ENCODE measurements at regions not wholly inside any gene's neighbourhood (a gene's known extent, or its start where the extent isn't known, plus 50 kb on each side); places are given as distances from the start of the nearest gene placed in this dataset.

DNA sequence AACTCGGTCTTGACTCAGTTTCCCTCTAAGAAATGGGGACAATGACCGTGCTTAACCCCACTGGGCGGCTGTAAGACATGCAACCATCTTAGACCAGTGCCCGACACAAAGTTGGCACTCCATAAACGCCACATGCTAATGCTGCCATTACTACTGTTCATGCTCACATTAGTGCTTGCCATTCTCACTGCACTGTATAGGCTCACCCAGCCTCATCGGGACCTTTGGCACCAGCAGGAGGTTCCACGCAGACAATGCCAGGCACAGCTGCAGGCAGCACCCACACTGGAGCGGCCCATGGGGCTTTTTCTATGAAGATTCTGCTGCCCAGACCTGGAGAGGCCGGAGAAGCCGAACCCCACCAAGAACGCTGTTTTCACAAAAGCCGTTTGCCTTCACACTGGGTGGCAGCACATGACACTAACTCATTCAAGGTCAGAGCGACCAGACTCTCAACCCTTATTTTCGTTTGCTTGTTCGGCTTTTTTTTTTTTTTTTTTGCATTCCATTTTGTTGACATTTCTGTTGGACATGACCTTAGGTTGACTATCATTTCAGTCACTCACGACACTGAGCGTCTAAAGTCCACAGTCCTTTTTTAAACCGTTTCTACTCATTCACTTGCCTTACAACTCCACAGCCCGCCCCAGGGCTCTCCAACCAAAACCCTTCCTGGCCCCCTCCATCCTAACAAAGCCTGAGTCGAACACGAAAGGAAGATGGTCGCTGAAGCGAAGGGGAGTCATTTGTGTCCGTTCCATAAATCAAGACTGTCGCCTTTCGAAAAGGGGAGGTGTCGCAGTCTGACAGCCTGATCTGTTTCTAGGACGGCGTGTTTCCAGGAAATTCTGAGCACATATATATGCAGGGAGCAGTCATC lies 124.4 kb upstream of the RNF32 start (continued):
- TF ChIP-seq GTF3A (CRISPR knock-in tag; conservative IDR thresholded peaks at IDR 0.05) (no peak), RELA (CRISPR knock-in tag; IDR thresholded peaks at IDR 0.05) (no peak), ZNF543 (CRISPR knock-in tag; IDR thresholded peaks at IDR 0.05) (no peak), ZNF460 (CRISPR knock-in tag; IDR thresholded peaks at IDR 0.05; ENCODE audit: borderline replicate concordance) (no peak), ZNF260 (CRISPR knock-in tag; IDR thresholded peaks at IDR 0.05; ENCODE audit: borderline replicate concordance, low read depth) (no peak), RBFOX2 (IDR thresholded peaks at IDR 0.05; ENCODE audit: low read depth, low read length) (peak; percentile 52; the same call in 1 of the 2 replicates), POLR2G (IDR thresholded peaks at IDR 0.05; ENCODE audit: low read depth, low read length) (peak; percentile 64), RAD21 (CRISPR knock-in tag; IDR thresholded peaks at IDR 0.05) (no peak), SRSF4 (IDR thresholded peaks at IDR 0.05; ENCODE audit: low read depth, low read length, poor library complexity, severe bottlenecking) (no peak), ZBTB3 (CRISPR knock-in tag; IDR thresholded peaks at IDR 0.05; ENCODE audit: borderline replicate concordance, low read depth) (no peak; the same call in 1 of the 2 replicates), ZNF572 (CRISPR knock-in tag; IDR thresholded peaks at IDR 0.05) (no peak), ZNF782 (CRISPR knock-in tag; IDR thresholded peaks at IDR 0.05; ENCODE audit: borderline replicate concordance) (no peak), GATAD1 (CRISPR knock-in tag; IDR thresholded peaks at IDR 0.05) (no peak)
- TF ChIP-seq, protein P1, sequence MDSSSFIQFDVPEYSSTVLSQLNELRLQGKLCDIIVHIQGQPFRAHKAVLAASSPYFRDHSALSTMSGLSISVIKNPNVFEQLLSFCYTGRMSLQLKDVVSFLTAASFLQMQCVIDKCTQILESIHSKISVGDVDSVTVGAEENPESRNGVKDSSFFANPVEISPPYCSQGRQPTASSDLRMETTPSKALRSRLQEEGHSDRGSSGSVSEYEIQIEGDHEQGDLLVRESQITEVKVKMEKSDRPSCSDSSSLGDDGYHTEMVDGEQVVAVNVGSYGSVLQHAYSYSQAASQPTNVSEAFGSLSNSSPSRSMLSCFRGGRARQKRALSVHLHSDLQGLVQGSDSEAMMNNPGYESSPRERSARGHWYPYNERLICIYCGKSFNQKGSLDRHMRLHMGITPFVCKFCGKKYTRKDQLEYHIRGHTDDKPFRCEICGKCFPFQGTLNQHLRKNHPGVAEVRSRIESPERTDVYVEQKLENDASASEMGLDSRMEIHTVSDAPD (CRISPR knock-in tag; IDR thresholded peaks at IDR 0.05): no peak
- TF ChIP-seq, protein P2, sequence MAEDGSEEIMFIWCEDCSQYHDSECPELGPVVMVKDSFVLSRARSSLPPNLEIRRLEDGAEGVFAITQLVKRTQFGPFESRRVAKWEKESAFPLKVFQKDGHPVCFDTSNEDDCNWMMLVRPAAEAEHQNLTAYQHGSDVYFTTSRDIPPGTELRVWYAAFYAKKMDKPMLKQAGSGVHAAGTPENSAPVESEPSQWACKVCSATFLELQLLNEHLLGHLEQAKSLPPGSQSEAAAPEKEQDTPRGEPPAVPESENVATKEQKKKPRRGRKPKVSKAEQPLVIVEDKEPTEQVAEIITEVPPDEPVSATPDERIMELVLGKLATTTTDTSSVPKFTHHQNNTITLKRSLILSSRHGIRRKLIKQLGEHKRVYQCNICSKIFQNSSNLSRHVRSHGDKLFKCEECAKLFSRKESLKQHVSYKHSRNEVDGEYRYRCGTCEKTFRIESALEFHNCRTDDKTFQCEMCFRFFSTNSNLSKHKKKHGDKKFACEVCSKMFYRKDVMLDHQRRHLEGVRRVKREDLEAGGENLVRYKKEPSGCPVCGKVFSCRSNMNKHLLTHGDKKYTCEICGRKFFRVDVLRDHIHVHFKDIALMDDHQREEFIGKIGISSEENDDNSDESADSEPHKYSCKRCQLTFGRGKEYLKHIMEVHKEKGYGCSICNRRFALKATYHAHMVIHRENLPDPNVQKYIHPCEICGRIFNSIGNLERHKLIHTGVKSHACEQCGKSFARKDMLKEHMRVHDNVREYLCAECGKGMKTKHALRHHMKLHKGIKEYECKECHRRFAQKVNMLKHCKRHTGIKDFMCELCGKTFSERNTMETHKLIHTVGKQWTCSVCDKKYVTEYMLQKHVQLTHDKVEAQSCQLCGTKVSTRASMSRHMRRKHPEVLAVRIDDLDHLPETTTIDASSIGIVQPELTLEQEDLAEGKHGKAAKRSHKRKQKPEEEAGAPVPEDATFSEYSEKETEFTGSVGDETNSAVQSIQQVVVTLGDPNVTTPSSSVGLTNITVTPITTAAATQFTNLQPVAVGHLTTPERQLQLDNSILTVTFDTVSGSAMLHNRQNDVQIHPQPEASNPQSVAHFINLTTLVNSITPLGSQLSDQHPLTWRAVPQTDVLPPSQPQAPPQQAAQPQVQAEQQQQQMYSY (CRISPR knock-in tag; IDR thresholded peaks at IDR 0.05): no peak
- TF ChIP-seq, protein P3, sequence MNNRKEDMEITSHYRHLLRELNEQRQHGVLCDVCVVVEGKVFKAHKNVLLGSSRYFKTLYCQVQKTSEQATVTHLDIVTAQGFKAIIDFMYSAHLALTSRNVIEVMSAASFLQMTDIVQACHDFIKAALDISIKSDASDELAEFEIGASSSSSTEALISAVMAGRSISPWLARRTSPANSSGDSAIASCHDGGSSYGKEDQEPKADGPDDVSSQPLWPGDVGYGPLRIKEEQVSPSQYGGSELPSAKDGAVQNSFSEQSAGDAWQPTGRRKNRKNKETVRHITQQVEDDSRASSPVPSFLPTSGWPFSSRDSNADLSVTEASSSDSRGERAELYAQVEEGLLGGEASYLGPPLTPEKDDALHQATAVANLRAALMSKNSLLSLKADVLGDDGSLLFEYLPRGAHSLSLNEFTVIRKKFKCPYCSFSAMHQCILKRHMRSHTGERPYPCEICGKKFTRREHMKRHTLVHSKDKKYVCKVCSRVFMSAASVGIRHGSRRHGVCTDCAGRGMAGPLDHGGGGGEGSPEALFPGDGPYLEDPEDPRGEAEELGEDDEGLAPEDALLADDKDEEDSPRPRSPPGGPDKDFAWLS (CRISPR knock-in tag; IDR thresholded peaks at IDR 0.05; ENCODE audit: borderline replicate concordance): no peak
- TF ChIP-seq, protein P4, sequence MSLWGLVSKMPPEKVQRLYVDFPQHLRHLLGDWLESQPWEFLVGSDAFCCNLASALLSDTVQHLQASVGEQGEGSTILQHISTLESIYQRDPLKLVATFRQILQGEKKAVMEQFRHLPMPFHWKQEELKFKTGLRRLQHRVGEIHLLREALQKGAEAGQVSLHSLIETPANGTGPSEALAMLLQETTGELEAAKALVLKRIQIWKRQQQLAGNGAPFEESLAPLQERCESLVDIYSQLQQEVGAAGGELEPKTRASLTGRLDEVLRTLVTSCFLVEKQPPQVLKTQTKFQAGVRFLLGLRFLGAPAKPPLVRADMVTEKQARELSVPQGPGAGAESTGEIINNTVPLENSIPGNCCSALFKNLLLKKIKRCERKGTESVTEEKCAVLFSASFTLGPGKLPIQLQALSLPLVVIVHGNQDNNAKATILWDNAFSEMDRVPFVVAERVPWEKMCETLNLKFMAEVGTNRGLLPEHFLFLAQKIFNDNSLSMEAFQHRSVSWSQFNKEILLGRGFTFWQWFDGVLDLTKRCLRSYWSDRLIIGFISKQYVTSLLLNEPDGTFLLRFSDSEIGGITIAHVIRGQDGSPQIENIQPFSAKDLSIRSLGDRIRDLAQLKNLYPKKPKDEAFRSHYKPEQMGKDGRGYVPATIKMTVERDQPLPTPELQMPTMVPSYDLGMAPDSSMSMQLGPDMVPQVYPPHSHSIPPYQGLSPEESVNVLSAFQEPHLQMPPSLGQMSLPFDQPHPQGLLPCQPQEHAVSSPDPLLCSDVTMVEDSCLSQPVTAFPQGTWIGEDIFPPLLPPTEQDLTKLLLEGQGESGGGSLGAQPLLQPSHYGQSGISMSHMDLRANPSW (CRISPR knock-in tag; IDR thresholded peaks at IDR 0.05; ENCODE audit: borderline replicate concordance): no peak
- TF ChIP-seq, protein P5, sequence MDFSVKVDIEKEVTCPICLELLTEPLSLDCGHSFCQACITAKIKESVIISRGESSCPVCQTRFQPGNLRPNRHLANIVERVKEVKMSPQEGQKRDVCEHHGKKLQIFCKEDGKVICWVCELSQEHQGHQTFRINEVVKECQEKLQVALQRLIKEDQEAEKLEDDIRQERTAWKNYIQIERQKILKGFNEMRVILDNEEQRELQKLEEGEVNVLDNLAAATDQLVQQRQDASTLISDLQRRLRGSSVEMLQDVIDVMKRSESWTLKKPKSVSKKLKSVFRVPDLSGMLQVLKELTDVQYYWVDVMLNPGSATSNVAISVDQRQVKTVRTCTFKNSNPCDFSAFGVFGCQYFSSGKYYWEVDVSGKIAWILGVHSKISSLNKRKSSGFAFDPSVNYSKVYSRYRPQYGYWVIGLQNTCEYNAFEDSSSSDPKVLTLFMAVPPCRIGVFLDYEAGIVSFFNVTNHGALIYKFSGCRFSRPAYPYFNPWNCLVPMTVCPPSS (IDR thresholded peaks at IDR 0.05): no peak

Data from HepG2 (cell line).